ENCODE measurements at regions not wholly inside any gene's neighbourhood (a gene's known extent, or its start where the extent isn't known, plus 50 kb on each side); places are given as distances from the start of the nearest gene placed in this dataset.

DNA sequence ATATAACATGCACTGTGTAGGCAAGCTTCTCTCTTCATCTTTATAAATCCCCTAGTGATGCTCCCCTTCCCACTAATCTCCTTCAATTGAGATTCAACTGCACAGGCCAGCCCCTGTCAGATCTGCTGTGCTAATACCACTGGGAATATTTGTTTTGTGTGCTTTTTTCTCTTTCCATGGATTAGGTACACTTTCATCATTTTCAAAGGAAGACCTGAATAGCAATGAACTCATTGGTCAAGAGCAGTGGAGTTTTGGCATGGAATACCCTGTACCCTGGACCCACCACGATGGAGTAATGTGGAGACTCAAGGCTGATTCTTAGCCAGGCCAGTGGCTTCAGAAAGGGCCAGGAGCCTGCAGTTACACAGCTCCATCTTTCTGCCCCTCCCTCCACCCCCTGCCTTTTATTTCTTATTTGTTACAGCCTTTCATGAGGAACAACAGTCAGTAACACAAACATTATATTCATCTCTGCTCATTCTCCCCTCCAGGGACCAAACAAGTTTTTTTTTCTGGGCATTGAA is 75.4 kb upstream of the KCNG1 start:
- TF ChIP-seq, protein P1, sequence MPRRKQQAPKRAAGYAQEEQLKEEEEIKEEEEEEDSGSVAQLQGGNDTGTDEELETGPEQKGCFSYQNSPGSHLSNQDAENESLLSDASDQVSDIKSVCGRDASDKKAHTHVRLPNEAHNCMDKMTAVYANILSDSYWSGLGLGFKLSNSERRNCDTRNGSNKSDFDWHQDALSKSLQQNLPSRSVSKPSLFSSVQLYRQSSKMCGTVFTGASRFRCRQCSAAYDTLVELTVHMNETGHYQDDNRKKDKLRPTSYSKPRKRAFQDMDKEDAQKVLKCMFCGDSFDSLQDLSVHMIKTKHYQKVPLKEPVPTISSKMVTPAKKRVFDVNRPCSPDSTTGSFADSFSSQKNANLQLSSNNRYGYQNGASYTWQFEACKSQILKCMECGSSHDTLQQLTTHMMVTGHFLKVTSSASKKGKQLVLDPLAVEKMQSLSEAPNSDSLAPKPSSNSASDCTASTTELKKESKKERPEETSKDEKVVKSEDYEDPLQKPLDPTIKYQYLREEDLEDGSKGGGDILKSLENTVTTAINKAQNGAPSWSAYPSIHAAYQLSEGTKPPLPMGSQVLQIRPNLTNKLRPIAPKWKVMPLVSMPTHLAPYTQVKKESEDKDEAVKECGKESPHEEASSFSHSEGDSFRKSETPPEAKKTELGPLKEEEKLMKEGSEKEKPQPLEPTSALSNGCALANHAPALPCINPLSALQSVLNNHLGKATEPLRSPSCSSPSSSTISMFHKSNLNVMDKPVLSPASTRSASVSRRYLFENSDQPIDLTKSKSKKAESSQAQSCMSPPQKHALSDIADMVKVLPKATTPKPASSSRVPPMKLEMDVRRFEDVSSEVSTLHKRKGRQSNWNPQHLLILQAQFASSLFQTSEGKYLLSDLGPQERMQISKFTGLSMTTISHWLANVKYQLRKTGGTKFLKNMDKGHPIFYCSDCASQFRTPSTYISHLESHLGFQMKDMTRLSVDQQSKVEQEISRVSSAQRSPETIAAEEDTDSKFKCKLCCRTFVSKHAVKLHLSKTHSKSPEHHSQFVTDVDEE (CRISPR knock-in tag; IDR thresholded peaks at IDR 0.05) = no peak
- no peak for TF ChIP-seq RARB (CRISPR knock-in tag; IDR thresholded peaks at IDR 0.05)
- TF ChIP-seq ZC3H10 (CRISPR knock-in tag; IDR thresholded peaks at IDR 0.05) = no peak
- no peak for TF ChIP-seq CSDC2 (CRISPR knock-in tag; IDR thresholded peaks at IDR 0.05)
- TF ChIP-seq, protein P2, sequence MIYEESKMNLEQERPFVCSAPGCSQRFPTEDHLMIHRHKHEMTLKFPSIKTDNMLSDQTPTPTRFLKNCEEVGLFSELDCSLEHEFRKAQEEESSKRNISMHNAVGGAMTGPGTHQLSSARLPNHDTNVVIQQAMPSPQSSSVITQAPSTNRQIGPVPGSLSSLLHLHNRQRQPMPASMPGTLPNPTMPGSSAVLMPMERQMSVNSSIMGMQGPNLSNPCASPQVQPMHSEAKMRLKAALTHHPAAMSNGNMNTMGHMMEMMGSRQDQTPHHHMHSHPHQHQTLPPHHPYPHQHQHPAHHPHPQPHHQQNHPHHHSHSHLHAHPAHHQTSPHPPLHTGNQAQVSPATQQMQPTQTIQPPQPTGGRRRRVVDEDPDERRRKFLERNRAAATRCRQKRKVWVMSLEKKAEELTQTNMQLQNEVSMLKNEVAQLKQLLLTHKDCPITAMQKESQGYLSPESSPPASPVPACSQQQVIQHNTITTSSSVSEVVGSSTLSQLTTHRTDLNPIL (CRISPR knock-in tag; IDR thresholded peaks at IDR 0.05; ENCODE audit: low read depth) = no peak
- no peak for TF ChIP-seq PPARA (CRISPR knock-in tag; IDR thresholded peaks at IDR 0.05; ENCODE audit: borderline replicate concordance)
- TF ChIP-seq BACH2 (CRISPR knock-in tag; IDR thresholded peaks at IDR 0.05; ENCODE audit: borderline replicate concordance) = no peak
- TF ChIP-seq ZNF565 (CRISPR knock-in tag; conservative IDR thresholded peaks at IDR 0.05; ENCODE audit: low read depth) = no peak
- TF ChIP-seq ISL1 (CRISPR knock-in tag; IDR thresholded peaks at IDR 0.05) = no peak
- no peak for TF ChIP-seq SNAI2 (CRISPR knock-in tag; IDR thresholded peaks at IDR 0.05)

All from SK-N-SH treated with all-trans-retinoic acid at 6 μM for 48 hours (cell line).